Lower leg skin (tissue), 3 donors: ENCODE measurements at regions not wholly inside any gene's neighbourhood (a gene's known extent, or its start where the extent isn't known, plus 50 kb on each side); places are given as distances from the start of the nearest gene placed in this dataset.

Experiments used
- POLR2A ChIP-seq, 2 donors: fragments of 450-650 bp; IDR thresholded peaks; one replicate each; pipeline ENCODE4 v1.6.1; 2016 to 2017; ENCODE audit warnings: antibody characterized with exemption in 2 of 2, mild to moderate bottlenecking in 1 of 2, moderate library complexity in 1 of 2
- TF ChIP-seq, protein P1 (sequence below), 3 donors: fragments of 450-650 bp; IDR thresholded peaks; one replicate each; pipeline ENCODE4 v1.5.1; 2016; ENCODE audit warnings: antibody characterized with exemption in 3 of 3, mild to moderate bottlenecking in 3 of 3, moderate library complexity in 2 of 3

DNA sequence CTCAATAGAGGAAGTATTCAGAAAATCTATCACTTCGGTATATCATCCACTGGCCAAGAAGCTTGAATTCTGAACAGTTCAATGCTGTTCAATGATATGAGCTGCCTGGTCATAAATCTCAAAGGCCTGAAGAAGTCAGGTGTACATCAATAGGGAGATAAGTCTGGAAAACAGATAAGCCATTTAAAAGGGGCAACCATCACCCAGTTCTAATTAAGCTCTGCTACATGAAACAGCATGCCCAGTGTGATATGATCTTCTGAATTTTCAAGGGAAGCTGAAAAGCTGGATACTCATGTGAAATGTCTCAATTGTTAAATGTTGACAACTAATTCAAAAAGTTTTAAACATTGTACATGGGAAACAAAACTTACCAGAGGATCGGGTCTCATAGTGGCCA, 2020.7 kb upstream of the WWC1 start:
- TF ChIP-seq, protein P1, sequence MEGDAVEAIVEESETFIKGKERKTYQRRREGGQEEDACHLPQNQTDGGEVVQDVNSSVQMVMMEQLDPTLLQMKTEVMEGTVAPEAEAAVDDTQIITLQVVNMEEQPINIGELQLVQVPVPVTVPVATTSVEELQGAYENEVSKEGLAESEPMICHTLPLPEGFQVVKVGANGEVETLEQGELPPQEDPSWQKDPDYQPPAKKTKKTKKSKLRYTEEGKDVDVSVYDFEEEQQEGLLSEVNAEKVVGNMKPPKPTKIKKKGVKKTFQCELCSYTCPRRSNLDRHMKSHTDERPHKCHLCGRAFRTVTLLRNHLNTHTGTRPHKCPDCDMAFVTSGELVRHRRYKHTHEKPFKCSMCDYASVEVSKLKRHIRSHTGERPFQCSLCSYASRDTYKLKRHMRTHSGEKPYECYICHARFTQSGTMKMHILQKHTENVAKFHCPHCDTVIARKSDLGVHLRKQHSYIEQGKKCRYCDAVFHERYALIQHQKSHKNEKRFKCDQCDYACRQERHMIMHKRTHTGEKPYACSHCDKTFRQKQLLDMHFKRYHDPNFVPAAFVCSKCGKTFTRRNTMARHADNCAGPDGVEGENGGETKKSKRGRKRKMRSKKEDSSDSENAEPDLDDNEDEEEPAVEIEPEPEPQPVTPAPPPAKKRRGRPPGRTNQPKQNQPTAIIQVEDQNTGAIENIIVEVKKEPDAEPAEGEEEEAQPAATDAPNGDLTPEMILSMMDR (IDR thresholded peaks at IDR 0.05): no peak
- no peak for TF ChIP-seq POLR2A (IDR thresholded peaks at IDR 0.05)
